ENCODE measurements at regions not wholly inside any gene's neighbourhood (a gene's known extent, or its start where the extent isn't known, plus 50 kb on each side); places are given as distances from the start of the nearest gene placed in this dataset.

GRCh38 chr6:113140721-113141120, 716.4 kb upstream of the MARCKS start:
- no peak overlapping the region for H3K4me3 ChIP-seq
- TF ChIP-seq CTCF (IDR thresholded peaks at IDR 0.05): no peak
- DNase-seq: no peak
- no peak overlapping the region for H3K27ac ChIP-seq
- intact Hi-C loops (cut with DNase I; ENCODE audit: low total_unique reads): no loop called here
- no peaks in the 10 kb centered on the region for H3K9me3 ChIP-seq
- no peaks in the 10 kb centered on the region for H3K36me3 ChIP-seq
- peaks cover 0 to 10% (median 0%) of the 10 kb centered on the region in 4 donors for H3K4me1 ChIP-seq
- H3K27me3 ChIP-seq: no peaks in the 10 kb centered on the region

DNA sequence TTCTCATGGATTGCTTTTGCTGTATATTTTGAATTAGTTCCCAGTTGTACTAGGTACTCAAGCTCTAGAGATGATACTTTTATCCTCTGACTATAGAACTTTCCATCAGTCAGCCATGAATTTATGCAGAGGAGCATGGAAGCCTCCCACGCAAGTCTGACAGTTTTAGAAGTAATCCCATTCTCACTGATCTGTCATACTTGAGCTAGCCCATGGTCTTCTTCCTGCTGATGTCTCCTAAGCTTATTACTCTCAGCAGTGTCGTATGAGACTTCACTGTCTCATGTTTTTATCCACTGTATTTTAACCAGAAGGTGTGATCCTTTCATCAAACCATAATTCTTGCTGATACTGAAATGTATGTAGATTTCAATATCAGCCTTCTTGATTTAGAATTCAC, 715.2 kb upstream of the MARCKS start:
- intact Hi-C loops (cut with DNase I; ENCODE audit: low total_unique reads): no loop called here
- no peak for DNase-seq
- no peak overlapping the region for H3K4me3 ChIP-seq
- TF ChIP-seq CTCF (IDR thresholded peaks at IDR 0.05): no peak
- no peaks in the 10 kb centered on the region for H3K27me3 ChIP-seq
- H3K36me3 ChIP-seq: no peaks in the 10 kb centered on the region
- peaks cover 0 to 8% (median 0%) of the 10 kb centered on the region in 4 donors for H3K4me1 ChIP-seq
- H3K9me3 ChIP-seq: no peaks in the 10 kb centered on the region
- H3K27ac ChIP-seq: no peak overlapping the region

DNA sequence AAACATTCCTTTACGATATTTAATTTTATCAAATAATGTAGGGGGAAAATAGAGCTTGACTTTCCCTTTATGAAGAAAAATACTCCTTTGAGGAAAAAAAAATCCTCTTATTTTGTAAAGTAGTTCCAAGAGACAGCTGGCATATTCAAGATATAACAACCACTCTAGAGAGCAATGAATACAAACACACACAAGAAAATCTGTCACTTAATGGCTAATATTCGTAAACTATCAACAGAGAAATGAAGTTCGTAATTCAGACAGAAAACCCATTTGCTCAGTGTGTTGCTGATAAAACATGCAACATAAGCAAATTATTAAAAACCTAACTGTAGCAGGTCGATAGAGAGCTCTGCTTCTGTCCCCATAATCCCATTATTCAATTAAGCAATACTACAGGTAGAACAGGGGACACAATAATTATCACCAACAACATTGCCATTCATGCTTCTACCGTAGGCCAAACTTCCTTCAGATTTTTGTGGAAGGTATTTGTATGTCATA, 714.4 kb upstream of the MARCKS start:
- TF ChIP-seq CTCF (IDR thresholded peaks at IDR 0.05): no peak
- Histone ChIP-seq H3K27me3 (no peaks in the 10 kb centered on the region), H3K36me3 (no peaks in the 10 kb centered on the region), H3K9me3 (no peaks in the 10 kb centered on the region), H3K4me3 (no peak overlapping the region), H3K4me1 (no peaks in the 10 kb centered on the region), H3K27ac (no peak overlapping the region)
- intact Hi-C loops (cut with DNase I; ENCODE audit: low total_unique reads): no loop called here
- no peak for DNase-seq

DNA sequence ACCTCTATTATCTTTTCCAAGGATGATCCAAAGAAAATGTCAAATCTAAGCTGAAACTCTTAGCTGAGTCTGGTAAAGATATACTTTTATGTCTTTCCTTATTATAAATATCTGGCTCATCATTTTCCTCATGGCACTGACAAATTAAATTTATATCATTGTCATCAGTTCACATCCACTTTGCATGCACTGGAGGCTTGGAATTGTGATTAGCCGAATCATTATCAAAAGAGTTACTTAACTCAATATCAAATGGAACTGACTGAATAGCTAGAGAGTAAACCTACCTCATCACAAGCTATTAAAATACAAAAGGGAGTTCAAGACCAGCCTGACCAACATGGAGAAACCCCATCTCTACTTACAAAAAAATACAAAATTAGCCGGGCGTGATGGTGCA, 713.9 kb upstream of the MARCKS start:
- no peak overlapping the region for H3K4me3 ChIP-seq
- H3K4me1 ChIP-seq: no peaks in the 10 kb centered on the region
- TF ChIP-seq CTCF (IDR thresholded peaks at IDR 0.05): no peak
- DNase-seq: no peak
- H3K27me3 ChIP-seq: no peaks in the 10 kb centered on the region
- no peak overlapping the region for H3K27ac ChIP-seq
- H3K36me3 ChIP-seq: no peaks in the 10 kb centered on the region
- intact Hi-C loops (cut with DNase I; ENCODE audit: low total_unique reads): no loop called here
- H3K9me3 ChIP-seq: no peaks in the 10 kb centered on the region

DNA sequence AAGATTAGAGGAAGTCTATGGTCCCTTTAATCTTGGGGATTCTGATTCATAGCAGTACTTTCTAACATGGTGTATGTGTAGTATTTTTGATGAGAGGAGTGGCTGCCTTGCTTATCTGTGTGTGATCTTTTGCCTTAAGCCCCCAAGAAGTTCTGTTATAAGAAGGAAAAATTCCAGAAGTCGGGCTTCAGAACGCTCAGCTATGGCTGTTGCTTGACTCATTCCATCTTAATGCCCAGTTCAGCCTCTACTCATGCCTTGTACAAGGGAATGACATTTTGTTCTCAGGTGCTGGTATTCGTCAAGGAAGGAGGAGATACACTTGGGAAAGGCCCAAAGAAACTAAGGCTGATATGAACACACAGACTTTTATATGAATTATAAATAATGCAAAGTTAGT, 713.0 kb upstream of the MARCKS start:
- no peaks in the 10 kb centered on the region for H3K27me3 ChIP-seq
- no peaks in the 10 kb centered on the region for H3K9me3 ChIP-seq
- H3K4me1 ChIP-seq: no peaks in the 10 kb centered on the region
- H3K4me3 ChIP-seq: no peak overlapping the region
- DNase-seq: no peak
- TF ChIP-seq CTCF (IDR thresholded peaks at IDR 0.05): no peak
- intact Hi-C loops (cut with DNase I; ENCODE audit: low total_unique reads): no loop called here
- H3K36me3 ChIP-seq: no peaks in the 10 kb centered on the region
- no peak overlapping the region for H3K27ac ChIP-seq

- Histone ChIP-seq H3K36me3 (no peaks in the 10 kb centered on the region), H3K4me1 (no peaks in the 10 kb centered on the region), H3K4me3 (no peak overlapping the region), H3K27me3 (no peaks in the 10 kb centered on the region), H3K27ac (no peak overlapping the region), H3K9me3 (peaks cover 0 to 6% (median 0%) of the 10 kb centered on the region in 3 donors)
- intact Hi-C loops (cut with DNase I; ENCODE audit: low total_unique reads): no loop called here
- no peak for TF ChIP-seq CTCF (IDR thresholded peaks at IDR 0.05)
- no peak for DNase-seq
These were observed 710.3 kb upstream of the MARCKS start for GRCh38 chr6:113146878-113147277.

All from tibial artery (tissue), 4 donors.